ENCODE measurements at regions not wholly inside any gene's neighbourhood (a gene's known extent, or its start where the extent isn't known, plus 50 kb on each side); places are given as distances from the start of the nearest gene placed in this dataset.

- H3K27ac ChIP-seq (replicated peaks; ENCODE audit: low read length) = no peak overlapping the region
- WGBS, 2 donors (ENCODE audit: extremely low coverage in 2 of 2, insufficient read length in 2 of 2, insufficient replicate concordance in 1 of 2) = no CpG with 5 or more reads among the region's 12 CpGs
- DNase-seq (ENCODE audit: low spot score) = no peak
These were observed 90.2 kb upstream of the TSPAN2 start for GRCh38 chr1:115179397-115180079.

GRCh38 chr1:115176189-115176588, 86.9 kb upstream of the TSPAN2 start:
- Histone ChIP-seq H3K36me3 (replicated peaks in 1 of 2; ENCODE audit: control insufficient read depth in 2 of 2, insufficient read depth in 2 of 2, low read length in 2 of 2) (no peaks in the 10 kb centered on the region), H2BK12ac (ENCODE audit: low read length) (no peak overlapping the region), H2BK15ac (ENCODE audit: low read length) (no peak overlapping the region), H3K4ac (ENCODE audit: low read length) (no peak overlapping the region), H3K4me1 (ENCODE audit: control insufficient read depth in 2 of 2, insufficient read depth in 1 of 2, low read depth in 1 of 2, low read length in 2 of 2) (peaks cover 0 to 3% of the 10 kb centered on the region in 2 donors), H4K91ac (ENCODE audit: low read depth, low read length, poor library complexity) (no peak overlapping the region), H3K27ac (replicated peaks; ENCODE audit: low read length) (no peak overlapping the region), H3K4me3 (ENCODE audit: low read length in 2 of 2) (no peak overlapping the region), H3K27me3 (ENCODE audit: control insufficient read depth in 3 of 3, insufficient read depth in 3 of 3, low read depth in 1 of 3, low read length in 3 of 3) (no peaks in the 10 kb centered on the region), H3K9me3 (replicated peaks in 1 of 2; ENCODE audit: control insufficient read depth in 2 of 2, insufficient read depth in 1 of 2, low read depth in 1 of 2, low read length in 2 of 2) (no peaks in the 10 kb centered on the region), H3K14ac (ENCODE audit: low read length) (no peak overlapping the region), H2BK5ac (ENCODE audit: low read length) (no peak overlapping the region), H2AK5ac (ENCODE audit: low read depth, low read length) (no peak overlapping the region), H3K23ac (ENCODE audit: low read depth, low read length, poor library complexity) (no peak overlapping the region), H3K79me1 (ENCODE audit: low read depth, low read length) (no peaks in the 10 kb centered on the region), H2AFZ (ENCODE audit: low read length) (no peak overlapping the region), H3K9ac (ENCODE audit: low read depth, low read length, poor library complexity) (no peak overlapping the region), H2BK120ac (ENCODE audit: low read depth, low read length) (no peak overlapping the region), H3K4me2 (ENCODE audit: insufficient read depth, low read length, poor library complexity, severe bottlenecking) (no peak overlapping the region), H4K8ac (ENCODE audit: low read depth, low read length) (no peak overlapping the region), H3K18ac (ENCODE audit: low read length) (no peak overlapping the region)
- no peak for DNase-seq (ENCODE audit: low spot score)
- no CpG with 5 or more reads among the region's 1 CpG for WGBS, 2 donors (ENCODE audit: extremely low coverage in 2 of 2, insufficient read length in 2 of 2, insufficient replicate concordance in 1 of 2)

More at GRCh38 chr1:115179397-115180079, 90.2 kb upstream of the TSPAN2 start:
- Histone ChIP-seq H3K4me3 (ENCODE audit: low read length in 2 of 2) (peak overlapping the region in 1 of 2 donors; percentile 57), H3K4ac (ENCODE audit: low read length) (no peak overlapping the region), H3K4me2 (ENCODE audit: insufficient read depth, low read length, poor library complexity, severe bottlenecking) (no peak overlapping the region), H2BK120ac (ENCODE audit: low read depth, low read length) (no peak overlapping the region), H3K9me3 (replicated peaks in 1 of 2; ENCODE audit: control insufficient read depth in 2 of 2, insufficient read depth in 1 of 2, low read depth in 1 of 2, low read length in 2 of 2) (no peaks in the 10 kb centered on the region), H2BK15ac (ENCODE audit: low read length) (no peak overlapping the region), H4K8ac (ENCODE audit: low read depth, low read length) (no peak overlapping the region), H3K4me1 (ENCODE audit: control insufficient read depth in 2 of 2, insufficient read depth in 1 of 2, low read depth in 1 of 2, low read length in 2 of 2) (peaks cover 0 to 3% of the 10 kb centered on the region in 2 donors), H2AFZ (ENCODE audit: low read length) (no peak overlapping the region), H3K14ac (ENCODE audit: low read length) (no peak overlapping the region), H3K18ac (ENCODE audit: low read length) (peak overlapping the region; percentile 63), H4K91ac (ENCODE audit: low read depth, low read length, poor library complexity) (no peak overlapping the region), H3K36me3 (replicated peaks in 1 of 2; ENCODE audit: control insufficient read depth in 2 of 2, insufficient read depth in 2 of 2, low read length in 2 of 2) (no peaks in the 10 kb centered on the region), H3K79me1 (ENCODE audit: low read depth, low read length) (no peaks in the 10 kb centered on the region), H2BK5ac (ENCODE audit: low read length) (peak overlapping the region; percentile 19), H3K9ac (ENCODE audit: low read depth, low read length, poor library complexity) (no peak overlapping the region), H3K23ac (ENCODE audit: low read depth, low read length, poor library complexity) (peak overlapping the region; percentile 26), H2AK5ac (ENCODE audit: low read depth, low read length) (no peak overlapping the region), H3K27me3 (ENCODE audit: control insufficient read depth in 3 of 3, insufficient read depth in 3 of 3, low read depth in 1 of 3, low read length in 3 of 3) (no peaks in the 10 kb centered on the region), H2BK12ac (ENCODE audit: low read length) (no peak overlapping the region)

GRCh38 chr1:115175596-115175995, 86.3 kb upstream of the TSPAN2 start:
- Histone ChIP-seq H2BK12ac (ENCODE audit: low read length) (no peak overlapping the region), H4K91ac (ENCODE audit: low read depth, low read length, poor library complexity) (no peak overlapping the region), H3K36me3 (replicated peaks in 1 of 2; ENCODE audit: control insufficient read depth in 2 of 2, insufficient read depth in 2 of 2, low read length in 2 of 2) (no peaks in the 10 kb centered on the region), H2AK5ac (ENCODE audit: low read depth, low read length) (no peak overlapping the region), H3K27me3 (ENCODE audit: control insufficient read depth in 3 of 3, insufficient read depth in 3 of 3, low read depth in 1 of 3, low read length in 3 of 3) (no peaks in the 10 kb centered on the region), H2AFZ (ENCODE audit: low read length) (no peak overlapping the region), H2BK120ac (ENCODE audit: low read depth, low read length) (no peak overlapping the region), H3K23ac (ENCODE audit: low read depth, low read length, poor library complexity) (no peak overlapping the region), H4K8ac (ENCODE audit: low read depth, low read length) (no peak overlapping the region), H2BK15ac (ENCODE audit: low read length) (no peak overlapping the region), H3K27ac (replicated peaks; ENCODE audit: low read length) (no peak overlapping the region), H3K4ac (ENCODE audit: low read length) (no peak overlapping the region), H3K79me1 (ENCODE audit: low read depth, low read length) (no peaks in the 10 kb centered on the region), H3K4me2 (ENCODE audit: insufficient read depth, low read length, poor library complexity, severe bottlenecking) (no peak overlapping the region), H2BK5ac (ENCODE audit: low read length) (no peak overlapping the region), H3K9me3 (replicated peaks in 1 of 2; ENCODE audit: control insufficient read depth in 2 of 2, insufficient read depth in 1 of 2, low read depth in 1 of 2, low read length in 2 of 2) (no peaks in the 10 kb centered on the region), H3K14ac (ENCODE audit: low read length) (no peak overlapping the region), H3K4me1 (ENCODE audit: control insufficient read depth in 2 of 2, insufficient read depth in 1 of 2, low read depth in 1 of 2, low read length in 2 of 2) (peaks cover 0 to 3% of the 10 kb centered on the region in 2 donors), H3K18ac (ENCODE audit: low read length) (no peak overlapping the region), H3K9ac (ENCODE audit: low read depth, low read length, poor library complexity) (no peak overlapping the region), H3K4me3 (ENCODE audit: low read length in 2 of 2) (no peak overlapping the region)
- WGBS, 2 donors (ENCODE audit: extremely low coverage in 2 of 2, insufficient read length in 2 of 2, insufficient replicate concordance in 1 of 2) = no CpG with 5 or more reads among the region's 2 CpGs
- DNase-seq (ENCODE audit: low spot score) = no peak

GRCh38 chr1:115173151-115173550, 83.8 kb upstream of the TSPAN2 start:
- H2BK5ac ChIP-seq (ENCODE audit: low read length) = no peak overlapping the region
- H3K4ac ChIP-seq (ENCODE audit: low read length) = no peak overlapping the region
- H2BK12ac ChIP-seq (ENCODE audit: low read length) = no peak overlapping the region

More at GRCh38 chr1:115173151-115173550, 83.8 kb upstream of the TSPAN2 start:
- no peaks in the 10 kb centered on the region for H3K36me3 ChIP-seq (replicated peaks in 1 of 2; ENCODE audit: control insufficient read depth in 2 of 2, insufficient read depth in 2 of 2, low read length in 2 of 2)
- no peak overlapping the region for H4K8ac ChIP-seq (ENCODE audit: low read depth, low read length)
- H3K9ac ChIP-seq (ENCODE audit: low read depth, low read length, poor library complexity) = no peak overlapping the region
- H3K14ac ChIP-seq (ENCODE audit: low read length) = no peak overlapping the region
- no CpG with 5 or more reads among the region's 1 CpG for WGBS, 2 donors (ENCODE audit: extremely low coverage in 2 of 2, insufficient read length in 2 of 2, insufficient replicate concordance in 1 of 2)
- no peak overlapping the region for H3K4me3 ChIP-seq (ENCODE audit: low read length in 2 of 2)
- H3K27me3 ChIP-seq (ENCODE audit: control insufficient read depth in 3 of 3, insufficient read depth in 3 of 3, low read depth in 1 of 3, low read length in 3 of 3) = no peaks in the 10 kb centered on the region
- no peak for DNase-seq (ENCODE audit: low spot score)
- no peak overlapping the region for H3K23ac ChIP-seq (ENCODE audit: low read depth, low read length, poor library complexity)
- no peaks in the 10 kb centered on the region for H3K79me1 ChIP-seq (ENCODE audit: low read depth, low read length)
- H3K18ac ChIP-seq (ENCODE audit: low read length) = no peak overlapping the region
- H3K9me3 ChIP-seq (replicated peaks in 1 of 2; ENCODE audit: control insufficient read depth in 2 of 2, insufficient read depth in 1 of 2, low read depth in 1 of 2, low read length in 2 of 2) = no peaks in the 10 kb centered on the region
- peaks cover 0 to 3% of the 10 kb centered on the region in 2 donors for H3K4me1 ChIP-seq (ENCODE audit: control insufficient read depth in 2 of 2, insufficient read depth in 1 of 2, low read depth in 1 of 2, low read length in 2 of 2)
- no peak overlapping the region for H2AFZ ChIP-seq (ENCODE audit: low read length)
- no peak overlapping the region for H3K4me2 ChIP-seq (ENCODE audit: insufficient read depth, low read length, poor library complexity, severe bottlenecking)
- no peak overlapping the region for H2BK15ac ChIP-seq (ENCODE audit: low read length)
- H3K27ac ChIP-seq (replicated peaks; ENCODE audit: low read length) = no peak overlapping the region
- no peak overlapping the region for H4K91ac ChIP-seq (ENCODE audit: low read depth, low read length, poor library complexity)
- H2AK5ac ChIP-seq (ENCODE audit: low read depth, low read length) = no peak overlapping the region
- no peak overlapping the region for H2BK120ac ChIP-seq (ENCODE audit: low read depth, low read length)

Measured in neuronal stem cell (in vitro differentiated cells).